ENCODE measurements at regions not wholly inside any gene's neighbourhood (a gene's known extent, or its start where the extent isn't known, plus 50 kb on each side); places are given as distances from the start of the nearest gene placed in this dataset.

DNA sequence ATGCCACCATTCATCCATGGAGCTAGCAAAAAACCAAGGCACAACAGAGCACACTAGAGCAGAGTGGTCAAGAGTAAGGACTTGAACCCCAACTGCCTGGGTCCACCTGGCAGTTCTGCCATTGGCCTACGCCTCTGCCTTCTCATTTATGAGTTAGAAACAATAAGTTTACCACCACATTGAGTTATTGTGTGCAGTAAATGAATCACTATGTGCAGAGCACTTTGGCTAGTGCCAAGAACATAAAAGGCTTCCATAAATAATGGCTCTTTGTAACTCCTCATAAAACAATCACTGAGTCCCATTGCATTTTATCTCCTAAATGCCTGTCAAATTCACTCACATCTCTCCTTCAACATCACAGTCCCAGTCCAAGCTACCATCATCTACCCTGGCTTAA, 86.3 kb downstream of the OTX2 start:
- TF ChIP-seq, protein P1, sequence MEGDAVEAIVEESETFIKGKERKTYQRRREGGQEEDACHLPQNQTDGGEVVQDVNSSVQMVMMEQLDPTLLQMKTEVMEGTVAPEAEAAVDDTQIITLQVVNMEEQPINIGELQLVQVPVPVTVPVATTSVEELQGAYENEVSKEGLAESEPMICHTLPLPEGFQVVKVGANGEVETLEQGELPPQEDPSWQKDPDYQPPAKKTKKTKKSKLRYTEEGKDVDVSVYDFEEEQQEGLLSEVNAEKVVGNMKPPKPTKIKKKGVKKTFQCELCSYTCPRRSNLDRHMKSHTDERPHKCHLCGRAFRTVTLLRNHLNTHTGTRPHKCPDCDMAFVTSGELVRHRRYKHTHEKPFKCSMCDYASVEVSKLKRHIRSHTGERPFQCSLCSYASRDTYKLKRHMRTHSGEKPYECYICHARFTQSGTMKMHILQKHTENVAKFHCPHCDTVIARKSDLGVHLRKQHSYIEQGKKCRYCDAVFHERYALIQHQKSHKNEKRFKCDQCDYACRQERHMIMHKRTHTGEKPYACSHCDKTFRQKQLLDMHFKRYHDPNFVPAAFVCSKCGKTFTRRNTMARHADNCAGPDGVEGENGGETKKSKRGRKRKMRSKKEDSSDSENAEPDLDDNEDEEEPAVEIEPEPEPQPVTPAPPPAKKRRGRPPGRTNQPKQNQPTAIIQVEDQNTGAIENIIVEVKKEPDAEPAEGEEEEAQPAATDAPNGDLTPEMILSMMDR (conservative IDR thresholded peaks at IDR 0.05; ENCODE audit: low read depth, low read length), result no peak
- no peak for TF ChIP-seq FOS (IDR thresholded peaks at IDR 0.05; ENCODE audit: low read depth, low read length)
- TF ChIP-seq MXI1 (IDR thresholded peaks at IDR 0.05; ENCODE audit: borderline replicate concordance, low read depth, low read length), result no peak

Data from IMR-90 (cell line).